Astrocyte (in vitro differentiated cells and primary cell): ENCODE measurements at regions not wholly inside any gene's neighbourhood (a gene's known extent, or its start where the extent isn't known, plus 50 kb on each side); places are given as distances from the start of the nearest gene placed in this dataset.

ENCODE experiments used
- DNase-seq: peaks from one replicate; pipeline ENCODE4 v3.0.0-alpha.2; 2010; ENCODE audit warnings: low read depth
- FAIRE-seq: peaks from 2 replicates; lab custom pipeline; 2011; peaks lifted over from hg19 to GRCh38; lab: Jason Lieb, UNC
- H2AFZ ChIP-seq: 2 replicates; pipeline ENCODE4 v1.6.0; 2012; ENCODE audit warnings: low read depth, low read length, inconsistent platforms
- H3K27ac ChIP-seq: 2 replicates; pipeline ENCODE4 v1.5.1; 2011; ENCODE audit warnings: low read depth, low read length, inconsistent platforms
- H3K27me3 ChIP-seq: 2 replicates; pipeline ENCODE4 v1.6.0; 2011; ENCODE audit warnings: low read length, inconsistent platforms; ENCODE audit not compliant: insufficient read depth
- H3K36me3 ChIP-seq: 2 replicates; pipeline ENCODE4 v1.5.1; 2011; ENCODE audit warnings: low read length, inconsistent platforms; ENCODE audit not compliant: insufficient read depth
- H3K4me1 ChIP-seq: 2 replicates; pipeline ENCODE4 v1.5.1; 2011; ENCODE audit warnings: low read length, inconsistent platforms; ENCODE audit not compliant: insufficient read depth
- H3K4me2 ChIP-seq: 2 replicates; pipeline ENCODE4 v1.6.0; 2012; ENCODE audit warnings: low read length, inconsistent platforms
- H3K4me3 ChIP-seq: 2 replicates; pipeline ENCODE4 v1.5.1; 2011; ENCODE audit warnings: low read depth, mild to moderate bottlenecking, low read length, inconsistent platforms; ENCODE audit not compliant: insufficient read depth
- H3K79me2 ChIP-seq: 2 replicates; pipeline ENCODE4 v1.6.0; 2012; ENCODE audit warnings: mild to moderate bottlenecking, low read length, inconsistent platforms; ENCODE audit not compliant: insufficient read depth
- H3K9ac ChIP-seq: 2 replicates; pipeline ENCODE4 v1.6.0; 2012; ENCODE audit warnings: mild to moderate bottlenecking, low read length, inconsistent platforms
- H3K9me3 ChIP-seq: 2 replicates; pipeline ENCODE4 v1.5.1; 2012; ENCODE audit warnings: low read depth, mild to moderate bottlenecking, low read length, inconsistent platforms; ENCODE audit not compliant: insufficient read depth
- H4K20me1 ChIP-seq: 2 replicates; pipeline ENCODE4 v1.6.0; 2012; ENCODE audit warnings: low read length, inconsistent platforms; ENCODE audit not compliant: insufficient read depth
- H3K27ac Mint-ChIP-seq: one replicate; pipeline ENCODE4 v1.8.0; 2021; ENCODE audit warnings: mild to moderate bottlenecking, mixed read lengths; ENCODE audit not compliant: unreplicated experiment
- H3K27me3 Mint-ChIP-seq: one replicate; pipeline ENCODE4 v1.8.0; 2021; ENCODE audit warnings: low read depth, mixed read lengths; ENCODE audit not compliant: unreplicated experiment
- H3K36me3 Mint-ChIP-seq: one replicate; pipeline ENCODE4 v1.8.0; 2021; ENCODE audit warnings: low read depth, mixed read lengths; ENCODE audit not compliant: unreplicated experiment
- H3K4me1 Mint-ChIP-seq: one replicate; pipeline ENCODE4 v1.8.0; 2021; ENCODE audit warnings: low read depth, mixed read lengths; ENCODE audit not compliant: unreplicated experiment
- H3K4me3 Mint-ChIP-seq: one replicate; pipeline ENCODE4 v1.8.0; 2021; ENCODE audit warnings: mild to moderate bottlenecking, moderate library complexity, mixed read lengths; ENCODE audit not compliant: unreplicated experiment
- H3K9me3 Mint-ChIP-seq: one replicate; pipeline ENCODE4 v1.8.0; 2021; ENCODE audit warnings: mild to moderate bottlenecking, mixed read lengths; ENCODE audit not compliant: unreplicated experiment
- CTCF ChIP-seq: IDR thresholded peaks from 2 replicates; pipeline ENCODE4 v1.5.1; 2011; ENCODE audit warnings: low read depth, mild to moderate bottlenecking, inconsistent platforms, low read length, moderate library complexity; ENCODE audit not compliant: insufficient read depth
- EZH2 ChIP-seq: IDR thresholded peaks from 2 replicates; pipeline ENCODE4 v1.6.1; 2012; ENCODE audit warnings: mild to moderate bottlenecking, low read length, inconsistent platforms; ENCODE audit not compliant: insufficient read depth

GRCh38 chr5:167406513-167406912 lies 884.9 kb upstream of the WWC1 start:
- FAIRE-seq: no peak
- H3K36me3 ChIP-seq: no peaks in the 10 kb centered on the region
- no peak for DNase-seq
- no peaks in the 10 kb centered on the region for H3K27me3 ChIP-seq
- no peak overlapping the region for H2AFZ ChIP-seq
- Mint-ChIP-seq H3K36me3 (no peaks in the 10 kb centered on the region), H3K27me3 (no peaks in the 10 kb centered on the region), H3K27ac (no peak overlapping the region), H3K4me1 (peaks cover 6% of the 10 kb centered on the region), H3K9me3 (no peaks in the 10 kb centered on the region), H3K4me3 (no peak overlapping the region)
- H3K79me2 ChIP-seq: no peaks in the 10 kb centered on the region
- no peaks in the 10 kb centered on the region for H3K9me3 ChIP-seq
- H3K27ac ChIP-seq: no peak overlapping the region
- no peaks in the 10 kb centered on the region for H3K4me1 ChIP-seq
- no peaks in the 10 kb centered on the region for H4K20me1 ChIP-seq
- TF ChIP-seq EZH2 (no peak), CTCF (no peak)
- H3K4me3 ChIP-seq: no peak overlapping the region
- H3K4me2 ChIP-seq: no peak overlapping the region
- no peak overlapping the region for H3K9ac ChIP-seq

- Histone ChIP-seq H3K9me3 (no peaks in the 10 kb centered on the region), H3K4me3 (no peak overlapping the region), H3K36me3 (no peaks in the 10 kb centered on the region), H3K27me3 (no peaks in the 10 kb centered on the region), H3K4me2 (no peak overlapping the region), H3K9ac (no peak overlapping the region), H2AFZ (no peak overlapping the region), H4K20me1 (no peaks in the 10 kb centered on the region), H3K79me2 (no peaks in the 10 kb centered on the region), H3K4me1 (no peaks in the 10 kb centered on the region), H3K27ac (no peak overlapping the region)
- no peaks in the 10 kb centered on the region for H3K27me3 Mint-ChIP-seq
- DNase-seq: no peak
- no peaks in the 10 kb centered on the region for H3K36me3 Mint-ChIP-seq
- no peak overlapping the region for H3K27ac Mint-ChIP-seq
- no peaks in the 10 kb centered on the region for H3K4me1 Mint-ChIP-seq
- H3K9me3 Mint-ChIP-seq: no peaks in the 10 kb centered on the region
- no peak for TF ChIP-seq EZH2
- no peak for TF ChIP-seq CTCF
- no peak overlapping the region for H3K4me3 Mint-ChIP-seq
- FAIRE-seq: no peak
Measured at GRCh38 chr5:167412556-167412955, 878.9 kb upstream of the WWC1 start.

DNA sequence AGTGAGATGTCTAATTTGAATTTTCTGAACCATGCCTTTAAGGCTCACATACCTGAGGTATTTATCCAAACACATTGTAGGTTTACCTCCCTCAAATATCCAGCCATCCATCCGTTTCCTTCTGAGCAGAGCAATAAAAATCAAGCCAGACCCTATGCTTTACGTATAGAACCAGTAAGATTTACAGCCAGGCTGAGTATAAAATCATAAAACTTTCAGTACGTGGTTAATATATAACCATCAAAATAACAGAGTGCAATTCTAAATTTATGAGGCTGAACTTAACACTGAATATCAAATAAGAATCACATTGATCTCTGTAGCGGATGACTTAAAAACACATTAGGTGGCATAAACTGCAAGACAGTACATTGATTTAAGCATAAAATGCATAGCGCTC lies 877.9 kb upstream of the WWC1 start:
- Mint-ChIP-seq H3K4me1 (no peaks in the 10 kb centered on the region), H3K4me3 (no peak overlapping the region), H3K36me3 (no peaks in the 10 kb centered on the region), H3K27me3 (no peaks in the 10 kb centered on the region), H3K27ac (no peak overlapping the region), H3K9me3 (no peaks in the 10 kb centered on the region)
- Histone ChIP-seq H4K20me1 (no peaks in the 10 kb centered on the region), H3K36me3 (no peaks in the 10 kb centered on the region), H3K27me3 (no peaks in the 10 kb centered on the region), H3K4me3 (no peak overlapping the region), H3K9me3 (no peaks in the 10 kb centered on the region), H3K79me2 (no peaks in the 10 kb centered on the region), H3K27ac (no peak overlapping the region), H3K9ac (no peak overlapping the region), H3K4me2 (no peak overlapping the region), H3K4me1 (no peaks in the 10 kb centered on the region), H2AFZ (no peak overlapping the region)
- DNase-seq (no peak), FAIRE-seq (no peak)
- no peak for TF ChIP-seq CTCF
- no peak for TF ChIP-seq EZH2
